ENCODE measurements at regions not wholly inside any gene's neighbourhood (a gene's known extent, or its start where the extent isn't known, plus 50 kb on each side); places are given as distances from the start of the nearest gene placed in this dataset.

DNA sequence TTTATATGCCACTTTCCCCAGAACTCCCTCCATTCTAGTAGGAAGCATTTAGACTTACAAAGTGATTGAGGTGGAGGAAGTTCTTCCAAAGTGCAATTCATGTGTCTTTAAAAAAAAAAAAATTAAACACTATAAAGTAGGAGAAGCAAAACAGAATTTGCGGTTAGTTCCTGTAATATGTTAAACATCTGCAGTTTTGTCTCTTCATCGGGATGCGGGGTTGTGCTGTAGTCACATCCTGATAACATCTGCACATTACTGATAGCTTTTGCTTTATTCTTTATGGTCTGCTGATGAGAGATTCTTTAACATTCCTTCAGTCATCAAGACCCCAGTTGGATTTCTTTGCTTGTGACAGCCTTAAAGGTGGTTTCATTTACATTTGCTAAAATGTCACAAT, 694.3 kb downstream of the NR2F1-AS1 start:
- TF ChIP-seq, protein P1, sequence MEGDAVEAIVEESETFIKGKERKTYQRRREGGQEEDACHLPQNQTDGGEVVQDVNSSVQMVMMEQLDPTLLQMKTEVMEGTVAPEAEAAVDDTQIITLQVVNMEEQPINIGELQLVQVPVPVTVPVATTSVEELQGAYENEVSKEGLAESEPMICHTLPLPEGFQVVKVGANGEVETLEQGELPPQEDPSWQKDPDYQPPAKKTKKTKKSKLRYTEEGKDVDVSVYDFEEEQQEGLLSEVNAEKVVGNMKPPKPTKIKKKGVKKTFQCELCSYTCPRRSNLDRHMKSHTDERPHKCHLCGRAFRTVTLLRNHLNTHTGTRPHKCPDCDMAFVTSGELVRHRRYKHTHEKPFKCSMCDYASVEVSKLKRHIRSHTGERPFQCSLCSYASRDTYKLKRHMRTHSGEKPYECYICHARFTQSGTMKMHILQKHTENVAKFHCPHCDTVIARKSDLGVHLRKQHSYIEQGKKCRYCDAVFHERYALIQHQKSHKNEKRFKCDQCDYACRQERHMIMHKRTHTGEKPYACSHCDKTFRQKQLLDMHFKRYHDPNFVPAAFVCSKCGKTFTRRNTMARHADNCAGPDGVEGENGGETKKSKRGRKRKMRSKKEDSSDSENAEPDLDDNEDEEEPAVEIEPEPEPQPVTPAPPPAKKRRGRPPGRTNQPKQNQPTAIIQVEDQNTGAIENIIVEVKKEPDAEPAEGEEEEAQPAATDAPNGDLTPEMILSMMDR (IDR thresholded peaks at IDR 0.05), result no peak
- TF ChIP-seq POLR2A (IDR thresholded peaks at IDR 0.05), result no peak
